ENCODE measurements at regions not wholly inside any gene's neighbourhood (a gene's known extent, or its start where the extent isn't known, plus 50 kb on each side); places are given as distances from the start of the nearest gene placed in this dataset.
"Not testable (repeated sequence)": the region's sequence is repeated elsewhere in the genome, so short reads cannot be mapped to it uniquely, and the experiment has no call there.

GRCh38 chr6:19247181-19247580 is 590.0 kb upstream of the ID4 start:
- DNase-seq; ATAC-seq (ENCODE audit: poor library complexity); intact Hi-C loops (cut with DNase I): not testable (repeated sequence)

- intact Hi-C loops (cut with DNase I); ATAC-seq (ENCODE audit: poor library complexity); DNase-seq: not testable (repeated sequence)
These were observed 581.0 kb upstream of the ID4 start for GRCh38 chr6:19256123-19256522.

DNA sequence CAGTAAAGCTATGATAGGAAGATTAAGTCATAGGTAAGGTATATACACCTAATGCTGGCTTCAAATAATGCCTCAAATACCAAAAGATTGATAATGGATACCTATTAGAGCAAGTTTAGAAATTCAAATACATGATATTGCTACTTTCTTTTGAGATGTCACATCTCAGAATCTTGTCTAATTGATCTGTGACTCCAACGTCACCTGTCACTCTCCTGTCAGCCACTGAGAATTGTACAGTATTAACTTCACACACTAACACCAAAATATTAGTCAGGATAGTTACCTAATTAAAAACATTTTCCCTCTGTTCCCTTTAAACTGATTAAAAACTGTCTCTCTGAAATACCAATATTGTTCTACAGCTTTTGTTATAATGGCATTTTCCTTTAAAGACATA is 575.5 kb upstream of the ID4 start:
- intact Hi-C loops (cut with DNase I): no loop called here
- no peak for ATAC-seq (ENCODE audit: poor library complexity)
- no peak for DNase-seq

DNA sequence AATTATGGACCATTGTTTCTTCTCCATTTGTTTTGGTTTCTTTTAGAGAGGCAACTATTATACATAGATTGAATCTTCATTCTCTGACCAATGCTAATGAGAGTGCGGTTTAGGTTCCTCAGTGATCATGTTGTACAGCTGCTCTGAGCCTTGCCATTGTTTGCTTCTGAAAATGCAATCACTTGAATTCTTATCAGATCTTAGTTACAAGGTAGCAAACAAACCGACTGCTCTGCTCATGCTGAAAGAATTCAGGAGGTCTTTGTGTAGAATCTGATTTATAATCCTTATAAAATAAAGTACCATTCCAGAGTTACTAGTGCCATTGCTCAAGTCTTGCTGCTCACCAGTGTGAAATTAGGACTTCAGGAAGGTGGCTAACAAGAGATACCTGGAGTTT is 569.1 kb upstream of the ID4 start:
- DNase-seq (no peak), ATAC-seq (ENCODE audit: poor library complexity) (no peak)
- intact Hi-C loops (cut with DNase I): no loop called here

DNA sequence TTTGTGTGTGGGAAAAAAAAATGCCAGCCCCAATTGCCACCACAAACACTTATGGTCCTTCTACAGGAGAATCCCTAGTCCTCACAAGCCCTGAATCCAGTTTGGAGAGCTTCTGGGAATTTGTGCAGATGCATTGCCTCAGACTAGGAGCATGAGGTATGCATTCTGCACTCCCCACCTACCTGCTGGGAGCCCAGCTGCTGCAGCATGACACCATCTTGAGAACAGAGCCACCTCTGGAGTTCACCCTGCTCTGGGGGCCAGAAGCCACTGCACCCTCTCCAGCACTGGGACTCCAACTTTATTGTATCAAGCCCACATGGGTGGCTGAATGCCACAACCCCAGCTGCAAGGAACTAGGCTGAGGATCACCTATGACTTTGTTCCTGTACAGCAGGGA is 568.5 kb upstream of the ID4 start:
- intact Hi-C loops (cut with DNase I): no loop called here
- no peak for ATAC-seq (ENCODE audit: poor library complexity)

DNA sequence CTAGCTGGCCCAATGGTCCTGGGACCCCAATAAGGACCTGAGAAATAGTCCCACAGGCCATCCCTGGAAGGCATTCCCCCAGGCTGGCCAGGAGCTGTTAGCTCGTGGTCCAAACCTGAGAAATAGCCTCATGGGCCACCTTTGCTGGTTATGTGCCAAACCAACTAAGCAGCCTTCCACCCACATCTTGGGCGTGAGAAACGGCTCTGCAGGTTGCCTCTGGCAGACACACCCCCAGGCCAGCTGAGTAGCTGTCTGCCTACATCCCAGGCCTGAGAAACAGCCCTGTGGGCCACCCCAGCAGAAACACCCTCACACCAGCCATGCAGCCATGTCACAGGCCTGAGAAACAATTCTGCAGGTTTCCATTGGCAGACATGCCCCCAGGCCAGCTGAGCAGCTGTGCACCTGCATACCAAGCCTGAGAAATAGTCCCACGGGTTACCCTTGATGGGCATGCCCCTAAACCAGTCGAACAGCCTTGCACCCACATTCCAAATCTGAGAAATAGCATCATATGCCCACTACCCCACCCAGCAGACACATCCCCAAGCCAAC is 567.8 kb upstream of the ID4 start:
- no peak for ATAC-seq (ENCODE audit: poor library complexity)
- no peak for DNase-seq
- intact Hi-C loops (cut with DNase I): no loop called here

More for the DNA sequence above, 568.5 kb upstream of the ID4 start:
- DNase-seq: no peak

GRCh38 chr6:19270616-19271015 is 566.6 kb upstream of the ID4 start:
- ATAC-seq (ENCODE audit: poor library complexity): no peak

GRCh38 chr6:19279273-19279684 is 557.9 kb upstream of the ID4 start:
- DNase-seq: no peak
- intact Hi-C loops (cut with DNase I): no loop called here
- no peak for ATAC-seq (ENCODE audit: poor library complexity)

More at GRCh38 chr6:19270616-19271015, 566.6 kb upstream of the ID4 start:
- no peak for DNase-seq
- intact Hi-C loops (cut with DNase I): no loop called here

GRCh38 chr6:19287928-19288327 is 549.2 kb upstream of the ID4 start:
- ATAC-seq (ENCODE audit: poor library complexity): no peak
- no peak for DNase-seq
- intact Hi-C loops (cut with DNase I): no loop called here

- ATAC-seq (ENCODE audit: poor library complexity): no peak
- no peak for DNase-seq
- intact Hi-C loops (cut with DNase I): no loop called here
These were observed 547.7 kb upstream of the ID4 start for GRCh38 chr6:19289457-19289856.

GRCh38 chr6:19297880-19298279 is 539.3 kb upstream of the ID4 start:
- intact Hi-C loops (cut with DNase I): no loop called here
- ATAC-seq (ENCODE audit: poor library complexity) (no peak), DNase-seq (no peak)

GRCh38 chr6:19298421-19298820 is 538.7 kb upstream of the ID4 start:
- intact Hi-C loops (cut with DNase I): no loop called here
- DNase-seq (no peak), ATAC-seq (ENCODE audit: poor library complexity) (no peak)

DNA sequence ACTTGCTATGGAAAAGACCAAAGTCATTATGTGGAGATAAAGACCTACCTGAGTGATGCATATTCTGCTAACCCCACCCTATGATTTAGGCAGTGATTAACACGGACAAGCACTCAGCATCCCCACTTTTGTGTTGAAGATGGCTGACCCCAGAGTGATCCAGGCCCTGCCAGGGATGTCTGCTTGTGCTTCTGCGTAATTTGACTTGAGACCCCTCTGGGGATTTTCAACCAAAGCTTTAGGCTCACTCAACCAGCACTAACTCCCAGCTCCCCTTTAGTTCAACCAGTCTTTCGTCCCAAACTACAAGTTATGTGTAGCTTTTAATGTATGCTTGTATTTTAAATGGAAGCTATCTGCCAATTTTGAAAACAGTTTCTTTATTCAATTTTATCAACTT is 538.0 kb upstream of the ID4 start:
- ATAC-seq (ENCODE audit: poor library complexity) (no peak), DNase-seq (no peak)
- intact Hi-C loops (cut with DNase I): no loop called here

DNA sequence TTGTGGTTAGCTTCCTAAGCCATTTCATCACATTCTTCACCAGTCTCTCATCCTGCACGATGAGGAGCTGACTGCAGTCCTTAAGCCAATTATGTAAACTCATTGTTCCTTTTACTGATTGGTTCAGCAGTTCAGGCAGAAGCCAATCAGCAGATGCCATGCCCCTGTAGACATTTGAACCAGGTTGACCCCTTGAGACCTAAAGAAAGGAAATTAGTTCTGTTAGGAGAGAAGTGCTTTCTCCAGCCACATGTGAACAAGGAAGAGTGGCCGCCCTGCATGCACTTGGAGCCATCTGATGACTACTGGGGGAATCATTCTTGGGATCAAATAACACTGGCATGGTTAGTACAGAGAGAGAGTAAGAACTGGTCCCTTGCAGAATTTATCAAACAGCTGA is 535.2 kb upstream of the ID4 start:
- ATAC-seq (ENCODE audit: poor library complexity): no peak
- intact Hi-C loops (cut with DNase I): no loop called here

GRCh38 chr6:19303383-19303782 is 533.8 kb upstream of the ID4 start:
- no peak for DNase-seq
- ATAC-seq (ENCODE audit: poor library complexity): no peak
- intact Hi-C loops (cut with DNase I): no loop called here

More for the DNA sequence above, 535.2 kb upstream of the ID4 start:
- no peak for DNase-seq

GRCh38 chr6:19309661-19310060 is 527.5 kb upstream of the ID4 start:
- ATAC-seq (ENCODE audit: poor library complexity): no peak
- DNase-seq: no peak
- intact Hi-C loops (cut with DNase I): no loop called here

- DNase-seq: no peak
- intact Hi-C loops (cut with DNase I): no loop called here
- ATAC-seq (ENCODE audit: poor library complexity): no peak
These were observed 525.4 kb upstream of the ID4 start for GRCh38 chr6:19311786-19312185.

- ATAC-seq (ENCODE audit: poor library complexity): no peak
These were observed 524.8 kb upstream of the ID4 start for GRCh38 chr6:19312241-19312978.

DNA sequence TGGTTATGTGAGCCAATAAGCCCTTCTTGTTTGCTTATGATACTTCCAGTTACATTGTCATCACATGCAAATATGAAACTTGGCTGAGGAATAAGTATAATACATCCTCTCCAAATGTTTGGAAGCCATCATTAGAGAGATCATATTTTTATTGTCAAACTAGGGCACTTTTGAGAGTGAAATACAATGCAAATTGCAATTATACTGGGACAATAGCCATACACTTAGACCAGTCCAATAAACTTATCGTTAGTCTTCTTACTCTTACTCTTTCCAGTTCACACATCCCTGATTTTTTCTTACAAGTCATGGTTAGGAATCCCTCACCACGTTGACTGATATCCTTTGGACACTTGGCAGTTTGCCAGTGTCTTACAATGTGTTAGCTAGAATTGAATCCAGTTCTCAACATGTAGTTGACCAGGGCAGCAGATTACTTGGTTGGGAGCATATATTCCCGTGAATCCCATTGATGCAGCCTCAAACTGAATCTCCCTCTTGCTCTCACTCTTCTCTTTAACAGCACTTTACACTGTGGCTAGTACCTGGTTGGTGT is 519.7 kb upstream of the ID4 start:
- intact Hi-C loops (cut with DNase I): no loop called here
- no peak for DNase-seq
- ATAC-seq (ENCODE audit: poor library complexity): no peak

More at GRCh38 chr6:19312241-19312978, 524.8 kb upstream of the ID4 start:
- intact Hi-C loops (cut with DNase I): no loop called here
- DNase-seq: no peak

DNA sequence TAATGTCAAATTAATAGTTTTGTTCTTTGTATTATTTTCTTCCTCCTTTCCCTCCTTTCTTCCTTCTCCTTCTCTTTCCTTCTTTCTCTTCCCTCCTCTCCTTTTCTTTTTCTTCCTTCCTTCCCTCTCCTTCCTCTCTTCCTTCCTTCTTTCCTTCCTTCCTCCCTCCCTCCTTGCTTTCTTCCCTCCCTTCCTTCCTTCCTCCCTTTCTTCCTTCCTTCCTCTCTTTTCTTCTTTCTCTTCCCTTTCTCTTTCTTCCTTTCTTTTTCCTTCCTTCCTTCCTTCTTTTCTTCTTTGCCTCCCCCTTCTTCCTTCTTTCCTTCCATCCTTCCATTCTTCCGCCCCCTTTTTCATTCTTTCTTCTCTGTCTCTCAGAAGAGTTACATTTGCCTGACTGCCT is 518.2 kb upstream of the ID4 start:
- ATAC-seq (ENCODE audit: poor library complexity) (no peak), DNase-seq (no peak)
- intact Hi-C loops (cut with DNase I): no loop called here
